ENCODE measurements at regions not wholly inside any gene's neighbourhood (a gene's known extent, or its start where the extent isn't known, plus 50 kb on each side); places are given as distances from the start of the nearest gene placed in this dataset.

DNA sequence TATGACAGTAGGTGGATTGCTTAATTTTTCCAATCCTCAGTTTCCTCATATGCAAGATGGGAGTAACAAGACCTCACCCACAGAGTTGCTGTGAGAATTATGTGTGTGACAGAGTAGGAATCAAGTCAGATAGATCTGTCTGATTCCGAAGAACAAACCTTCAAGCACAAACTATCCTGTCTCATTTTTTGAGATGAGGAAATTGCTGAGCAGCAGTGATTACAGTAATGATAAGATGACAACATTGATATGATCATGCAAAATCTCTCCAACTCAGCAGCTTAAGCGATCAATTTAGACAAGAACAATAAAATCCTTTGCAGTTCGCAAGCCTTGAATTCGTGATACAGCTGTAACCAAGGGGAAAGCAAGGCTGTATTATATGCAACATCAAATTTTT lies 474.1 kb downstream of the OMA1 start:
- ChIA-PET CTCF (no interaction called here), POLR2A (ENCODE audit: unreplicated experiment) (no interaction called here)
- Histone ChIP-seq H3K9me3 (ENCODE audit: low read length) (no peaks in the 10 kb centered on the region), H3K4me3 (ENCODE audit: low read length) (no peak overlapping the region), H3K9me2 (replicated peaks; ENCODE audit: low read length) (no peaks in the 10 kb centered on the region), H3K27ac (ENCODE audit: low read length) (no peak overlapping the region), H3K36me3 (ENCODE audit: low read depth, low read length) (no peaks in the 10 kb centered on the region), H3F3A (ENCODE audit: low read length, unreplicated experiment) (no peaks in the 10 kb centered on the region), H3K9ac (ENCODE audit: low read length) (no peak overlapping the region), H3K4me2 (ENCODE audit: low read length) (no peak overlapping the region), H2AFZ (ENCODE audit: low read length) (no peak overlapping the region), H3K79me2 (ENCODE audit: low read length) (no peaks in the 10 kb centered on the region), H3K27me3 (ENCODE audit: low read length) (no peaks in the 10 kb centered on the region), H3K4me1 (ENCODE audit: insufficient read depth, low read length) (no peaks in the 10 kb centered on the region), H4K20me1 (ENCODE audit: low read length) (no peaks in the 10 kb centered on the region)
- DNase-seq (no peak), ATAC-seq (no peak)
- intact Hi-C loops (cut with micrococcal nuclease) = no loop called here
- no peak for TF ChIP-seq EZH2 (IDR thresholded peaks at IDR 0.05; ENCODE audit: low read length, unreplicated experiment)
- TF ChIP-seq, protein P1, sequence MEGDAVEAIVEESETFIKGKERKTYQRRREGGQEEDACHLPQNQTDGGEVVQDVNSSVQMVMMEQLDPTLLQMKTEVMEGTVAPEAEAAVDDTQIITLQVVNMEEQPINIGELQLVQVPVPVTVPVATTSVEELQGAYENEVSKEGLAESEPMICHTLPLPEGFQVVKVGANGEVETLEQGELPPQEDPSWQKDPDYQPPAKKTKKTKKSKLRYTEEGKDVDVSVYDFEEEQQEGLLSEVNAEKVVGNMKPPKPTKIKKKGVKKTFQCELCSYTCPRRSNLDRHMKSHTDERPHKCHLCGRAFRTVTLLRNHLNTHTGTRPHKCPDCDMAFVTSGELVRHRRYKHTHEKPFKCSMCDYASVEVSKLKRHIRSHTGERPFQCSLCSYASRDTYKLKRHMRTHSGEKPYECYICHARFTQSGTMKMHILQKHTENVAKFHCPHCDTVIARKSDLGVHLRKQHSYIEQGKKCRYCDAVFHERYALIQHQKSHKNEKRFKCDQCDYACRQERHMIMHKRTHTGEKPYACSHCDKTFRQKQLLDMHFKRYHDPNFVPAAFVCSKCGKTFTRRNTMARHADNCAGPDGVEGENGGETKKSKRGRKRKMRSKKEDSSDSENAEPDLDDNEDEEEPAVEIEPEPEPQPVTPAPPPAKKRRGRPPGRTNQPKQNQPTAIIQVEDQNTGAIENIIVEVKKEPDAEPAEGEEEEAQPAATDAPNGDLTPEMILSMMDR (conservative IDR thresholded peaks at IDR 0.05; ENCODE audit: low read depth, low read length) = no peak
- no peak for TF ChIP-seq EZH2phosphoT487 (IDR thresholded peaks at IDR 0.05; ENCODE audit: borderline replicate concordance, low read length)
- BruUV-seq (replicated peaks) = no TSS peak

DNA sequence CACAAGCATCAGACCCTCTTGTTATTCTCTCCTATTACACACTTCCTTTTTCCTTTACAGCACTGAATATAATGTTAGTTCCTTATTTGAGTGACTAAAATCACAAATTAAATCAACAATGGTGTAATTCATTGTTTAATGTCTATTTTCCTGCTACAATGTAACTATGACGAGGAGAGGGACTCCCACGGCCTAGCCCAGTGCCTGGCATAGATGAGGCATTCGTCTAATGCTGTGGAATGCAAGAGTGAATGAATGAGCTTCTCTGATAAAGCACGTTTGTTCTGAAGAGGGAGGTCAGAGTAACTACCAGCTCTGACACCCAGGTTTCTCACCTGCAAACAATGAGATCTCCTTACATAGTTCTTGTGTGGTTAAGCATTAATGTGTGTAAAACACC lies 479.4 kb downstream of the OMA1 start:
- intact Hi-C loops (cut with micrococcal nuclease) = no loop called here
- DNase-seq (no peak), ATAC-seq (no peak)
- no peaks in the 10 kb centered on the region; the same call in 1 of the 2 replicates for H3K36me3 ChIP-seq (ENCODE audit: low read depth, low read length)
- TF ChIP-seq EZH2phosphoT487 (IDR thresholded peaks at IDR 0.05; ENCODE audit: borderline replicate concordance, low read length) (no peak), EZH2 (IDR thresholded peaks at IDR 0.05; ENCODE audit: low read length, unreplicated experiment) (no peak)
- TF ChIP-seq, protein P1 (conservative IDR thresholded peaks at IDR 0.05; ENCODE audit: low read depth, low read length) = no peak
- CTCF ChIA-PET = no interaction called here
- no peaks in the 10 kb centered on the region for H3K9me3 ChIP-seq (ENCODE audit: low read length)
- H3K9ac ChIP-seq (ENCODE audit: low read length) = no peak overlapping the region
- POLR2A ChIA-PET (ENCODE audit: unreplicated experiment) = no interaction called here
- H3K27me3 ChIP-seq (ENCODE audit: low read length) = no peaks in the 10 kb centered on the region
- no peaks in the 10 kb centered on the region for H4K20me1 ChIP-seq (ENCODE audit: low read length)
- no peak overlapping the region for H3K27ac ChIP-seq (ENCODE audit: low read length)
- H3F3A ChIP-seq (ENCODE audit: low read length, unreplicated experiment) = no peaks in the 10 kb centered on the region
- no peaks in the 10 kb centered on the region for H3K9me2 ChIP-seq (replicated peaks; ENCODE audit: low read length)
- H2AFZ ChIP-seq (ENCODE audit: low read length) = no peak overlapping the region
- no peaks in the 10 kb centered on the region for H3K4me1 ChIP-seq (ENCODE audit: insufficient read depth, low read length)
- no TSS peak for BruUV-seq (replicated peaks)
- no peak overlapping the region for H3K4me3 ChIP-seq (ENCODE audit: low read length)
- H3K4me2 ChIP-seq (ENCODE audit: low read length) = no peak overlapping the region
- H3K79me2 ChIP-seq (ENCODE audit: low read length) = no peaks in the 10 kb centered on the region

DNA sequence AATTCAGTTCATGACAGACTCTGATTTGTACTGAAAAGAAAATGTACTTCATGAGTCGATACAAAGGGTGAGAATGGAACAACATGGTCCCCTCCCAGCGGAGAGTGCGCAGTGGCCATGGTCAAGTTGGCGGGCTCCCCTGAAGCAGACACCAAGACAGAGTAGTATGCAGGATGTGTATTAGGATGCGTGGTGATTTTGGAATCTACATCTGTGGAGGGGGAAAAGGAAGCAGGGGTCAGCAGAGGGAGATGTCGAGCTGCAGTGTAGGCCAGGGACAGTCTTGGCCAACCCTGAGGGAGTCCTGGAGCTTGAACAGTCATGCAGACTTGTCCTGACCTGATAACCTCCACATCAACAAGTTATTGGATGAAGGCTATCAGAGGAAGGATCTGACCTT lies 481.0 kb downstream of the OMA1 start:
- BruUV-seq (replicated peaks) = no TSS peak

More for the DNA sequence above, 481.0 kb downstream of the OMA1 start:
- Histone ChIP-seq H3K27ac (ENCODE audit: low read length) (no peak overlapping the region), H3K4me3 (ENCODE audit: low read length) (no peak overlapping the region), H3K36me3 (ENCODE audit: low read depth, low read length) (no peaks in the 10 kb centered on the region; the same call in 1 of the 2 replicates), H3K79me2 (ENCODE audit: low read length) (no peaks in the 10 kb centered on the region), H3K9me2 (replicated peaks; ENCODE audit: low read length) (no peaks in the 10 kb centered on the region), H3K27me3 (ENCODE audit: low read length) (no peaks in the 10 kb centered on the region), H3F3A (ENCODE audit: low read length, unreplicated experiment) (no peaks in the 10 kb centered on the region), H3K9ac (ENCODE audit: low read length) (no peak overlapping the region), H4K20me1 (ENCODE audit: low read length) (no peaks in the 10 kb centered on the region), H3K4me2 (ENCODE audit: low read length) (no peak overlapping the region), H2AFZ (ENCODE audit: low read length) (no peak overlapping the region), H3K4me1 (ENCODE audit: insufficient read depth, low read length) (no peaks in the 10 kb centered on the region), H3K9me3 (ENCODE audit: low read length) (no peaks in the 10 kb centered on the region)
- POLR2A ChIA-PET (ENCODE audit: unreplicated experiment) = no interaction called here
- intact Hi-C loops (cut with micrococcal nuclease) = no loop called here
- TF ChIP-seq, protein P1 (conservative IDR thresholded peaks at IDR 0.05; ENCODE audit: low read depth, low read length) = no peak
- no peak for TF ChIP-seq EZH2 (IDR thresholded peaks at IDR 0.05; ENCODE audit: low read length, unreplicated experiment)
- TF ChIP-seq EZH2phosphoT487 (IDR thresholded peaks at IDR 0.05; ENCODE audit: borderline replicate concordance, low read length) = no peak
- ATAC-seq (no peak), DNase-seq (no peak)
- CTCF ChIA-PET = no interaction called here

Data from PC-3 (cell line).